ENCODE measurements at regions not wholly inside any gene's neighbourhood (a gene's known extent, or its start where the extent isn't known, plus 50 kb on each side); places are given as distances from the start of the nearest gene placed in this dataset.

DNA sequence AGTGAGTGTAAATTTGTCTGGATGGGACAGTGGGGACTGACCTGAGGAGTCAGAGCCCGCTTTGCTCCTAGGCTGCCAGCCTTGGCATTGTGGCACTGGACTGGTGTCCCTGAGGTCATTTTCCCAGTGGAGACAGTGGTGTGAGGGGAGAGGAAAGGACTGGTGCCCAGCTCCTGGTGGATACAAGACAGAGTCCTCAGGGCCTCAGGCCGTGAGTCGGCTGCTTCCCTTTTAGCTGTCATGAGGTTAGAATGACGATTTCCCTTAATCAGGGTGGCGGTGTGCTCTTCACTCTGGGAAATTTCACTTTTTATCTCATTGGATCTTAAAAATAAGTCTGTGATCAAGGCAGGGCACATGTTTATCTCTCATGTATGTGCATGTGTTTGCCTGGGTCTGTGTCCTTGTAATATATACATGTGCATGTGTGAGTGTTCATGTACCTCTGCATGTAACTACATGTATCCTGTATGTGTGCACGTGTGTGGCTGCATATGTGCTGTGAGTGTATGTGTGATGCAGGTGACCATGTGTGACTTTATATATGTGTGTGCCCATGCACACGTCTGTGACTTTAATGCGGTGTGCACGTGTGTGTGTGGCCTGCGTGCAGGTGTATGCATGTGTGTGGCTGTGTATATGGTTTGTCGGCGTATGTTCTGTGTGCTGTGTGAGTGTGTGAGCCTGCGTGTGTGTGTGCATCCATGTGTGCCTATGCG lies 55.7 kb downstream of the GLI2 start:
- Histone ChIP-seq H3K27me3 (ENCODE audit: insufficient read depth, low read length) (no peaks in the 10 kb centered on the region), H3K79me2 (ENCODE audit: insufficient read depth, low read length) (no peaks in the 10 kb centered on the region), H3K4me1 (ENCODE audit: control insufficient read depth in 1 of 2, insufficient read depth in 2 of 2, low read length in 2 of 2) (peaks cover 29 to 38% of the 10 kb centered on the region in 2 experiments), H2AFZ (ENCODE audit: low read depth, low read length, poor library complexity, severe bottlenecking) (no peak overlapping the region), H3K4me3 (replicated peaks in 1 of 2; ENCODE audit: low read depth in 1 of 2, low read length in 2 of 2) (peak overlapping the region in 1 of 2 experiments; percentile 15; a peak in 1 of 4 replicates), H4K20me1 (ENCODE audit: insufficient read depth) (no peaks in the 10 kb centered on the region), H3K4me2 (ENCODE audit: low read length) (peak overlapping the region; percentile 66), H3K36me3 (ENCODE audit: control insufficient read depth in 1 of 2, insufficient read depth in 2 of 2, low read length in 2 of 2) (no peaks in the 10 kb centered on the region), H3K27ac (ENCODE audit: low read depth, low read length) (no peak overlapping the region), H3K9me2 (ENCODE audit: insufficient read depth) (no peaks in the 10 kb centered on the region), H3K9ac (ENCODE audit: low read length) (no peak overlapping the region), H3K9me3 (ENCODE audit: control insufficient read depth in 1 of 2, insufficient read depth in 1 of 2, low read depth in 1 of 2, low read length in 2 of 2) (no peaks in the 10 kb centered on the region)
- no TSS peak for BruUV-seq (replicated peaks)
- TF ChIP-seq RAD21 (IDR thresholded peaks at IDR 0.05; ENCODE audit: low read depth): no peak
- TF ChIP-seq, protein P1, sequence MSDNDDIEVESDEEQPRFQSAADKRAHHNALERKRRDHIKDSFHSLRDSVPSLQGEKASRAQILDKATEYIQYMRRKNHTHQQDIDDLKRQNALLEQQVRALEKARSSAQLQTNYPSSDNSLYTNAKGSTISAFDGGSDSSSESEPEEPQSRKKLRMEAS (IDR thresholded peaks at IDR 0.05): no peak
- TF ChIP-seq EGR1 (IDR thresholded peaks at IDR 0.05; ENCODE audit: low read depth): no peak
- TF ChIP-seq ZNF274 (IDR thresholded peaks at IDR 0.05; ENCODE audit: low read depth, low read length): no peak
- no peak for TF ChIP-seq CEBPB (IDR thresholded peaks at IDR 0.05; ENCODE audit: low read depth)
- no peak for TF ChIP-seq CBX3 (IDR thresholded peaks at IDR 0.05; ENCODE audit: low read depth)
- TF ChIP-seq SP1 (IDR thresholded peaks at IDR 0.05; ENCODE audit: low read depth): no peak
- no peak for TF ChIP-seq FOSL1 (IDR thresholded peaks at IDR 0.05; ENCODE audit: low read depth)
- POLR2A ChIA-PET: interaction anchor here (1.2 kb wide), 1 partner anchor 20 kb away, joined by 3 read pairs; no protein-coding TSS in a partner anchor
- RAD21 ChIA-PET (ENCODE audit: low non-redundant PET in 1 of 2, low total read pairs in 2 of 2, uncharacterized antibody in 2 of 2, unreplicated experiment in 2 of 2): no interaction called here
- DNase-seq (ENCODE audit: low read depth, low spot score): no peak
- no peak for ATAC-seq
- CTCF ChIA-PET: no interaction called here
- intact Hi-C loops (cut with micrococcal nuclease): no loop called here

DNA sequence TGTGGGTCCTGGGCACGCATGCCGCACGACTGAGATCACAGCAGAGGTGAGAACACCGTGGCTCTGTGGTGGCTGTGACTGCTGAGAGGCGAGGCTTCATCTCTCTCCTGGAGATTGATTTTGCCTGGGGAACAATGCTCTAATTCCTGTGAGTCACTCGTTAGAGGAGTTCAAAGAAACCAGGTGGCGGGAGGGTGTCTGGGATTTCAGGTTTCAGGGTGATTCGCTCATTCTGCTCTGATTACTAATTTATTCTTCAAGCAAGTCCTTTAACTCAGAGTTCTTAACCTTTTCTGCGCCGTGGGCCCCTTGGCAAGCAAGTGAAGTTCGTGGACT lies 56.3 kb downstream of the GLI2 start:
- no peaks in the 10 kb centered on the region for H3K9me2 ChIP-seq (ENCODE audit: insufficient read depth)
- ChIA-PET POLR2A (no interaction called here), CTCF (no interaction called here), RAD21 (ENCODE audit: low non-redundant PET in 1 of 2, low total read pairs in 2 of 2, uncharacterized antibody in 2 of 2, unreplicated experiment in 2 of 2) (no interaction called here)
- H2AFZ ChIP-seq (ENCODE audit: low read depth, low read length, poor library complexity, severe bottlenecking): no peak overlapping the region
- H3K79me2 ChIP-seq (ENCODE audit: insufficient read depth, low read length): no peaks in the 10 kb centered on the region
- H3K4me2 ChIP-seq (ENCODE audit: low read length): peak overlapping the region; percentile 66
- intact Hi-C loops (cut with micrococcal nuclease): no loop called here
- no peaks in the 10 kb centered on the region for H3K27me3 ChIP-seq (ENCODE audit: insufficient read depth, low read length)
- DNase-seq (ENCODE audit: low read depth, low spot score) (peak; percentile 66), ATAC-seq (peak; percentile 86)
- no peak overlapping the region for H3K9ac ChIP-seq (ENCODE audit: low read length)
- peak overlapping the region in 1 of 2 experiments; percentile 15; a peak in 1 of 4 replicates for H3K4me3 ChIP-seq (replicated peaks in 1 of 2; ENCODE audit: low read depth in 1 of 2, low read length in 2 of 2)
- no peaks in the 10 kb centered on the region for H3K36me3 ChIP-seq (ENCODE audit: control insufficient read depth in 1 of 2, insufficient read depth in 2 of 2, low read length in 2 of 2)
- H3K9me3 ChIP-seq (ENCODE audit: control insufficient read depth in 1 of 2, insufficient read depth in 1 of 2, low read depth in 1 of 2, low read length in 2 of 2): no peaks in the 10 kb centered on the region
- BruUV-seq (replicated peaks): no TSS peak
- TF ChIP-seq EZH2phosphoT487 (IDR thresholded peaks at IDR 0.05; ENCODE audit: borderline replicate concordance): no peak
- TF ChIP-seq ZFX (IDR thresholded peaks at IDR 0.05): no peak
- peak; percentile 85 for TF ChIP-seq FOSL1 (IDR thresholded peaks at IDR 0.05; ENCODE audit: low read depth)
- TF ChIP-seq SP1 (IDR thresholded peaks at IDR 0.05; ENCODE audit: low read depth): peak; percentile 73; the same call in 1 of the 2 replicates
- peak; percentile 92 for TF ChIP-seq TCF7L2 (IDR thresholded peaks at IDR 0.05; ENCODE audit: borderline replicate concordance, extremely low read depth, insufficient read depth, insufficient read length)
- 0 out of 2 replicates have a peak, but pooled peaks have one; percentile 28 for TF ChIP-seq POLR2AphosphoS5 (IDR thresholded peaks at IDR 0.05; ENCODE audit: low read depth, low read length)
- peak; percentile 66 for TF ChIP-seq SIN3A (IDR thresholded peaks at IDR 0.05; ENCODE audit: low read depth)
- TF ChIP-seq, protein P1 (IDR thresholded peaks at IDR 0.05): peak; percentile 88
- peak; percentile 80; the same call in 1 of the 2 replicates for TF ChIP-seq JUND (IDR thresholded peaks at IDR 0.05)
- TF ChIP-seq SRF (IDR thresholded peaks at IDR 0.05; ENCODE audit: low read depth): 0 out of 2 replicates have a peak, but pooled peaks have one; percentile 34
- TF ChIP-seq CBX3 (IDR thresholded peaks at IDR 0.05; ENCODE audit: low read depth): peak; percentile 77; the same call in 1 of the 2 replicates
- no peaks in the 10 kb centered on the region for H4K20me1 ChIP-seq (ENCODE audit: insufficient read depth)
- no peak overlapping the region for H3K27ac ChIP-seq (ENCODE audit: low read depth, low read length)
- peaks cover 29 to 38% of the 10 kb centered on the region in 2 experiments for H3K4me1 ChIP-seq (ENCODE audit: control insufficient read depth in 1 of 2, insufficient read depth in 2 of 2, low read length in 2 of 2)
